ENCODE measurements at regions not wholly inside any gene's neighbourhood (a gene's known extent, or its start where the extent isn't known, plus 50 kb on each side); places are given as distances from the start of the nearest gene placed in this dataset.

DNA sequence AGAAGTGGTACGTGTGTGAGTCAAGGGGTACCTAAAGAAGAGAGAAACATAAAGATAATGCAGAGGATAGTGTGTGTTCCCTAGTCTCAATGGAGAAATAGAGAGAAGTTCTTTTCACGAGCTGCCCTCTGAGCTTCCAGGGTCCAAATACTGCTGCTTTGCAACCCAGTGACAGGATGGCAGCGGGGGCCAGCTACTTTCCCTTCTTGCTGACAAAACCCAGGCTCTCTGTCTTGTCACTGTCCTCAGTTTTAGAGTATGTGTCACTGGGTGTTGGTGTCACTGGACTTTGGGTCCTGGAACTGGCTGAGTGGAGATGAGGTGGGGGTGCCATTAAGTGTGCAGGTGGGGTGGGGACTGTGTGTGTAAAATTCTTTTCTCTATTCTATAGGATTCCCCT is 265.6 kb downstream of the CDC5L start:
- Histone ChIP-seq H3K4me3 (ENCODE audit: low read length) (no peak overlapping the region), H3K27me3 (ENCODE audit: insufficient read depth, low read depth, low read length) (no peaks in the 10 kb centered on the region), H3F3A (ENCODE audit: insufficient read depth, low read length, poor library complexity, severe bottlenecking) (no peaks in the 10 kb centered on the region), H3K27ac (ENCODE audit: low read length) (no peak overlapping the region), H3K36me3 (ENCODE audit: insufficient read depth, low read length) (no peaks in the 10 kb centered on the region), H2AFZ (ENCODE audit: low read depth, low read length) (no peak overlapping the region), H3K9ac (ENCODE audit: low read length) (no peak overlapping the region), H3K9me2 (ENCODE audit: insufficient read depth, low read length) (no peaks in the 10 kb centered on the region), H4K20me1 (ENCODE audit: insufficient read depth) (no peaks in the 10 kb centered on the region), H3K4me2 (ENCODE audit: low read length) (no peak overlapping the region), H3K79me2 (replicated peaks; ENCODE audit: insufficient read depth, low read length) (no peaks in the 10 kb centered on the region), H3K9me3 (ENCODE audit: low read length) (no peaks in the 10 kb centered on the region)
- TF ChIP-seq POLR2AphosphoS5 (IDR thresholded peaks at IDR 0.05) (no peak), MXI1 (conservative IDR thresholded peaks at IDR 0.05; ENCODE audit: poor library complexity, severe bottlenecking) (no peak), TAF1 (IDR thresholded peaks at IDR 0.05; ENCODE audit: low read depth) (no peak), SMC3 (conservative IDR thresholded peaks at IDR 0.05; ENCODE audit: poor library complexity) (no peak), RAD21 (conservative IDR thresholded peaks at IDR 0.05) (no peak), EP300 (conservative IDR thresholded peaks at IDR 0.05; ENCODE audit: poor library complexity, severe bottlenecking) (no peak), EZH2 (IDR thresholded peaks at IDR 0.05; ENCODE audit: borderline replicate concordance, insufficient read depth, low read length, poor library complexity, severe bottlenecking) (no peak)
- TF ChIP-seq, protein P1, sequence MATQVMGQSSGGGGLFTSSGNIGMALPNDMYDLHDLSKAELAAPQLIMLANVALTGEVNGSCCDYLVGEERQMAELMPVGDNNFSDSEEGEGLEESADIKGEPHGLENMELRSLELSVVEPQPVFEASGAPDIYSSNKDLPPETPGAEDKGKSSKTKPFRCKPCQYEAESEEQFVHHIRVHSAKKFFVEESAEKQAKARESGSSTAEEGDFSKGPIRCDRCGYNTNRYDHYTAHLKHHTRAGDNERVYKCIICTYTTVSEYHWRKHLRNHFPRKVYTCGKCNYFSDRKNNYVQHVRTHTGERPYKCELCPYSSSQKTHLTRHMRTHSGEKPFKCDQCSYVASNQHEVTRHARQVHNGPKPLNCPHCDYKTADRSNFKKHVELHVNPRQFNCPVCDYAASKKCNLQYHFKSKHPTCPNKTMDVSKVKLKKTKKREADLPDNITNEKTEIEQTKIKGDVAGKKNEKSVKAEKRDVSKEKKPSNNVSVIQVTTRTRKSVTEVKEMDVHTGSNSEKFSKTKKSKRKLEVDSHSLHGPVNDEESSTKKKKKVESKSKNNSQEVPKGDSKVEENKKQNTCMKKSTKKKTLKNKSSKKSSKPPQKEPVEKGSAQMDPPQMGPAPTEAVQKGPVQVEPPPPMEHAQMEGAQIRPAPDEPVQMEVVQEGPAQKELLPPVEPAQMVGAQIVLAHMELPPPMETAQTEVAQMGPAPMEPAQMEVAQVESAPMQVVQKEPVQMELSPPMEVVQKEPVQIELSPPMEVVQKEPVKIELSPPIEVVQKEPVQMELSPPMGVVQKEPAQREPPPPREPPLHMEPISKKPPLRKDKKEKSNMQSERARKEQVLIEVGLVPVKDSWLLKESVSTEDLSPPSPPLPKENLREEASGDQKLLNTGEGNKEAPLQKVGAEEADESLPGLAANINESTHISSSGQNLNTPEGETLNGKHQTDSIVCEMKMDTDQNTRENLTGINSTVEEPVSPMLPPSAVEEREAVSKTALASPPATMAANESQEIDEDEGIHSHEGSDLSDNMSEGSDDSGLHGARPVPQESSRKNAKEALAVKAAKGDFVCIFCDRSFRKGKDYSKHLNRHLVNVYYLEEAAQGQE (IDR thresholded peaks at IDR 0.05; ENCODE audit: borderline replicate concordance), result no peak
- TF ChIP-seq, protein P2, sequence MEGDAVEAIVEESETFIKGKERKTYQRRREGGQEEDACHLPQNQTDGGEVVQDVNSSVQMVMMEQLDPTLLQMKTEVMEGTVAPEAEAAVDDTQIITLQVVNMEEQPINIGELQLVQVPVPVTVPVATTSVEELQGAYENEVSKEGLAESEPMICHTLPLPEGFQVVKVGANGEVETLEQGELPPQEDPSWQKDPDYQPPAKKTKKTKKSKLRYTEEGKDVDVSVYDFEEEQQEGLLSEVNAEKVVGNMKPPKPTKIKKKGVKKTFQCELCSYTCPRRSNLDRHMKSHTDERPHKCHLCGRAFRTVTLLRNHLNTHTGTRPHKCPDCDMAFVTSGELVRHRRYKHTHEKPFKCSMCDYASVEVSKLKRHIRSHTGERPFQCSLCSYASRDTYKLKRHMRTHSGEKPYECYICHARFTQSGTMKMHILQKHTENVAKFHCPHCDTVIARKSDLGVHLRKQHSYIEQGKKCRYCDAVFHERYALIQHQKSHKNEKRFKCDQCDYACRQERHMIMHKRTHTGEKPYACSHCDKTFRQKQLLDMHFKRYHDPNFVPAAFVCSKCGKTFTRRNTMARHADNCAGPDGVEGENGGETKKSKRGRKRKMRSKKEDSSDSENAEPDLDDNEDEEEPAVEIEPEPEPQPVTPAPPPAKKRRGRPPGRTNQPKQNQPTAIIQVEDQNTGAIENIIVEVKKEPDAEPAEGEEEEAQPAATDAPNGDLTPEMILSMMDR (IDR thresholded peaks at IDR 0.05; ENCODE audit: poor library complexity, severe bottlenecking), result no peak

DNA sequence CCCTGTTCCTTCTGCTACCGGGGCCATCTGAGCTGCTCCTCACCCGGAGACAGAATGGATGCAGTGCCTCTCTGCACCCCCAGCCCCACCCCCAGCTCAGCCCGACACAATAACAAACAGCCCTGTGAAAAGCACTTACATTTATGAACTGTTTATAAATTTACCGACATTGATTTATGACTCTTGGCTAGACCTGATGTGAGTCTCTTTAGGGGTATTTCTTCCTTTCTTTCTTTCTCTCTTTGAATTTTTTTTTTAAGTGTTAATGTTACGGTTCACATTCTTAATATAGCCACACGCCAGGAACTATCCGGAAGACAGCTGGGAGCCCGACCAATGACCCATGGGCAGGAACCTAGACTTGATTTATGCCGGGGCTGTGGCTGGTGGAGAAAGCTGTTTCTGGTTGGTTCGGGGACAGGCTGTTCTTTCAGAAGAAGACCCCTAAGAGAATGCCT is 266.3 kb downstream of the CDC5L start:
- H3K27me3 ChIP-seq (ENCODE audit: insufficient read depth, low read depth, low read length), result no peaks in the 10 kb centered on the region
- no peaks in the 10 kb centered on the region for H3K9me2 ChIP-seq (ENCODE audit: insufficient read depth, low read length)
- no peaks in the 10 kb centered on the region for H3F3A ChIP-seq (ENCODE audit: insufficient read depth, low read length, poor library complexity, severe bottlenecking)
- no peaks in the 10 kb centered on the region for H3K36me3 ChIP-seq (ENCODE audit: insufficient read depth, low read length)
- no peak overlapping the region for H3K4me3 ChIP-seq (ENCODE audit: low read length)
- H3K79me2 ChIP-seq (replicated peaks; ENCODE audit: insufficient read depth, low read length), result no peaks in the 10 kb centered on the region
- no peaks in the 10 kb centered on the region for H3K9me3 ChIP-seq (ENCODE audit: low read length)
- TF ChIP-seq POLR2AphosphoS5 (IDR thresholded peaks at IDR 0.05) (no peak), MXI1 (conservative IDR thresholded peaks at IDR 0.05; ENCODE audit: poor library complexity, severe bottlenecking) (no peak), SMC3 (conservative IDR thresholded peaks at IDR 0.05; ENCODE audit: poor library complexity) (no peak), TAF1 (IDR thresholded peaks at IDR 0.05; ENCODE audit: low read depth) (no peak), EZH2 (IDR thresholded peaks at IDR 0.05; ENCODE audit: borderline replicate concordance, insufficient read depth, low read length, poor library complexity, severe bottlenecking) (no peak), RAD21 (conservative IDR thresholded peaks at IDR 0.05) (no peak), EP300 (conservative IDR thresholded peaks at IDR 0.05; ENCODE audit: poor library complexity, severe bottlenecking) (no peak)
- TF ChIP-seq, protein P2 (IDR thresholded peaks at IDR 0.05; ENCODE audit: poor library complexity, severe bottlenecking), result no peak
- TF ChIP-seq, protein P1 (IDR thresholded peaks at IDR 0.05; ENCODE audit: borderline replicate concordance), result no peak
- no peak overlapping the region for H3K9ac ChIP-seq (ENCODE audit: low read length)
- no peak overlapping the region for H3K27ac ChIP-seq (ENCODE audit: low read length)
- H4K20me1 ChIP-seq (ENCODE audit: insufficient read depth), result no peaks in the 10 kb centered on the region
- H3K4me2 ChIP-seq (ENCODE audit: low read length), result no peak overlapping the region
- no peak overlapping the region for H2AFZ ChIP-seq (ENCODE audit: low read depth, low read length)

Measured in neural cell (in vitro differentiated cells).